Stimulated activated CD4-positive, alpha-beta T cell treated with anti-CD3 and anti-CD28 coated beads, Interleukin-15, amount 100 ng/mL, for 48 hours (primary cell): ENCODE measurements at regions not wholly inside any gene's neighbourhood (a gene's known extent, or its start where the extent isn't known, plus 50 kb on each side); places are given as distances from the start of the nearest gene placed in this dataset.
"Not testable (repeated sequence)": the region's sequence is repeated elsewhere in the genome, so short reads cannot be mapped to it uniquely, and the experiment has no call there.

Experiments used
- DNase-seq, 2 donors: peaks; one replicate each; pipeline ENCODE4 v3.0.0-alpha.2; 2020; ENCODE audit warnings: low read depth in 2 of 2

DNA sequence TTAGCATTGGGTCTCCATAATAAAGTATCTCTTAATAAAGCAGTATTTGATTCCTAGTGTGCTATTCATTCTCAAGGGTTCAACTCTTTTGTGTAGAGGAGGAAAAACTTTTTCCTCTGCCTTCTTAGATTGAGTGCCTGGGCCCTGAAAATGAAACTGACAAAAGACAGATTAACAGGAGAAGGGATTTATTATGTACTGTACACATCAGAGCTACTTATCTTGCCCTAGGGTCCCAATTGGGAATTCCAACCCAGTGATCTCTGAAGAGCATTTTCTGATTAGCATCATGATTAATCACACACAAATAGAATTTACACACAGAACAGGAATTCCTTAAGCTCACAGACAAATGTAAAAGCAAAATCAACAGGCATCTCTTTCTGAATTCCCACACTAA lies 128.9 kb downstream of the CD164 start:
- no peak for DNase-seq

DNA sequence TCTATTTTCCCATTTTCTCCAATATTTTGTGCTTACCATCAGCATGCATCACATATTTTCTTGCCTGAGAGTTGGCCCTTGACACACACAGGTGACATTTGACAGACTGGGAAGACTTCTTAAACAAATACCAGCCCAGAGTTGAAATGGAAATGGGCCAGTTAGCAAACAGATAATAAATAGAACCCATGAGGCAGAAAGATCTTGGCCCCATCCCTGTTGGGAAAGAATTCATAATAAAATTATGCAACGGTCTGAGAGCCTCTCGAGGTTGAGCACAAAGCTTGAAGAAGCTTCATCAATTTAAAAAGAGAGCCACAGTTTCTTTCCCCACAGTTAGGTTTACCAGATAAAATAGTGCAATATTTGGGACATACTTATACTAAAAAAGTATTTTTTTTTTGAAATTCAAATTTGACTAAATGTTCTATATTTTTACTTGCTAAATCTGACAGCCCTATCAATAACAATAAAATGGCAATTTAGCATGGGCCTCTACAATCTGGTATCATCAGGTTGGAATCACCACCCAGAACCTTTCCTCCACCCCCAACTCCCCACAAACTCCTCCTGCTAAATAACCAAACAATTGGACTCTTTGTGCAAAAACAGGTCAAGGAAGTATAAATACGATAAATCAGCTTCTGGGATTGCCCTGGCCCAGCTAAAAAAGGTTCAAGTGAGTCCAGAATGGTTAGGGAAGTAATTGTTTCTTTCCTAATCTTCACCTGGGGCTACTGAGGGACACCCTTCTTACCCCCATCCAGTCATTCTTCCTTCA lies 129.8 kb downstream of the CD164 start:
- no peak for DNase-seq

DNA sequence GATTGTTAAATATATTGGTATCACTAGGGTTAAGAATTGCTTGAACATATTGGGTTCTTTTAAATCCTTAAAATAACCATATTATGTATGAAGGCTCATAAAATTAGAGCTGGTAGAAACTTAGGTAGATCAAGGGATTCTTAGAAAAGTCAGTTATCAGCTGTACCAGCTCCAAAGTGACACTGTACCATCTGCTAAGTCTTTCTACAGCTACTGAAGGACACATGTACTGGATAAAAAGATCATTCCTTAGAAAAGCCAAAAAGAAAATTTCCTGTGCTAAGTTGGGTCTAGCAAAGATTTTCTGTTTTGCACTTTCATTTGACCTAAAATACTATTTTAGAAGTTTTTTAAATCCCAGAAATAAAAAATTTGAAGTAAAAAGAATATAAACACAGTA lies 130.4 kb downstream of the CD164 start:
- no peak for DNase-seq

DNA sequence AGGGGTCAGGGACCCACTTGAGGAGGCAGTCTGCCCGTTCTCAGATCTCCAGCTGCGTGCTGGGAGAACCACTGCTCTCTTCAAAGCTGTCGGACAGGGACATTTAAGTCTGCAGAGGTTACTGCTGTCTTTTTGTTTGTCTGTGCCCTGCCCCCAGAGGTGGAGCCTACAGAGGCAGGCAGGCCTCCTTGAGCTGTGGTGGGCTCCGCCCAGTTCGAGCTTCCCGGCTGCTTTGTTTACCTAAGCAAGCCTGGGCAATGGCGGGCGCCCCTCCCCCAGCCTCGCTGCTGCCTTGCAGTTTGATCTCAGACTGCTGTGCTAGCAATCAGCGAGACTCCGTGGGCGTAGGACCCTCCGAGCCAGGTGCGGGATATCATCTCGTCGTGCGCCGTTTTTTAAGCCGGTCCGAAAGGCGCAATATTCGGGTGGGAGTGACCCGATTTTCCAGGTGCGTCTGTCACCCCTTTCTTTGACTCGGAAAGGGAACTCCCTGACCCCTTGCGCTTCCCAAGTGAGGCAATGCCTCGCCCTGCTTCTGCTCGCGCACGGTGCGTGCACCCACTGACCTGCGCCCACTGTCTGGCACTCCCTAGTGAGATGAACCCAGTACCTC lies 131.6 kb downstream of the CD164 start:
- DNase-seq: not testable (repeated sequence)

DNA sequence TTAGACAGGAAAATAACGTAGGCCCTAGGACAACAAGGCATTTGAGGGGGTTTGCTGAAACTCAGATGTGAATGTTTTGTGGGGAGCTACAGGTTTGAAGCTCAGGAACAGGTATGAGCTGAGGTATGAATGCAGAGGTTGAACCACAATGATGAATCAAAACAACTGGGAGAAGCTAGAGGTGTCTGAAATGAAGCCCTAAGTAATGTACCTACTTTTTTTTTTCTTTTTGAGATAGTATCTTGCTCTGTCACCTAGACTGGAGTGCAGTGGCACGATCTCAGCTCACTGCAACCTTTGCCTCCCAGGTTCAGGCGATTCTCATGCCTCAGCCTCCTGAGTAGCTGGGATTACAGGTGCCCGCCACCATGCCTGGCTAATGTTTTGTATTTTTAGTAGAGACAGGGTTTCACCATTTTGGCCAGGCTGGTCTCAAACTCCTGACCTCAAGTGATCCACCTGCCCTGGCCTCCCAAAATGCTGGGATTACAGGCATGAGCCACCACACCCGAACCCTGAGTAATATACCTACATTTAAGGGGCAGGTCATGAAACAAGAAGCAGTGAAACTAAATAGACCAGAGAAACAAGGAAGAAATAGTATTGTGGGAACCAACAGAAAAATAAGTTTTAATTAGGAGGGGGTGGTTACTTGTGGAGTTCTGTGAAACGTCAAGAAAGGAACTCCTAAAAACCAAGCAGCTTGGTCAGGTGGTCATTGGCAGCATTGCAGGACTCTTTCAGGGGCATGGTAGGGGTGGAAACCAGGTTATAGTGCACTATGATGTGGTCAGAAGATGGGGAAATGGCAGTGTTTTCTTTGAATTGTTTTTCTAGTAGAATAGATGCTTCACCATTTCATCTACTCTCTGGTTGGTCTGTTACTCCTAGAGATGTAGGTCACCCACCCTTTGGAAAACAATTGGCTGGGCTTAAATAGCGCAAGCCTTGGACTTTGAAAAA lies 138.1 kb downstream of the CD164 start:
- DNase-seq: no peak

DNA sequence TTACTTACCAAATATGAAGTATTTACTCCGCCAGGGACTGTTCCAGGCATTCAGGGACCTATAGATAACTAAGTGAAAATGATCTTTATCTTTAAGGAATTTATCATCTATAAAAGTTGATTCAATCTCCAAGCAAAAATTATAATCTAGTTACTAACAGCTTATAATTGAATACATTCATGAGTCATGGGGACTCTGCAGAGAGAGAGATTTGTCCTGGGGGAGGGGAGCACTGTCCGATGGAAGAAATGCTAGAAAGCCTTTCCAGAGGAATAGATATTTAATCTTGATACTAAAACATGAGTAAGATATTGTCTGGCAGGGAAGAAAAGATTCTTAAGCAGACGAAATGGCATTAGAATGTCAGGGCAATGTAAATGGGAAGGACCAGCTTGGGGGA lies 139.3 kb downstream of the CD164 start:
- no peak for DNase-seq

DNA sequence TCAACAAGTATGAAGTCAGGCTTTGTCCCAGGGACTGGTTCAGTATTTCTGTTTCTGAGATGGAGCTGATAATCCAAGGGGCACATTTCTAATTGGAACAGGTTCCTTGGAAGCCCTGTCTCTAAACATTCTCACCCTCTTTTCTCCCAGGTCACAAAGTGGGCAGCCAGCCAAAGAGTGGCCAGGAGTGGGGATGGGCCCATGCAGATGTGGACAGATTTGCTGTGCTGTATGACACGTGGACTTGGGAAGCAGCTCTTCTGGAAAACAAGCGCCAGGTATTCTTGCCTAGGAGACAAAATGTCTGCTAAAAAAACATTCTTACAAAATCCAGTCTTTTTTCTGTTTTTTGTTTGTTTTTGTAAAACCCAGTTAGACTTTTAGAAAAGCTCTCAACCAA lies 140.2 kb downstream of the CD164 start:
- no peak for DNase-seq

DNA sequence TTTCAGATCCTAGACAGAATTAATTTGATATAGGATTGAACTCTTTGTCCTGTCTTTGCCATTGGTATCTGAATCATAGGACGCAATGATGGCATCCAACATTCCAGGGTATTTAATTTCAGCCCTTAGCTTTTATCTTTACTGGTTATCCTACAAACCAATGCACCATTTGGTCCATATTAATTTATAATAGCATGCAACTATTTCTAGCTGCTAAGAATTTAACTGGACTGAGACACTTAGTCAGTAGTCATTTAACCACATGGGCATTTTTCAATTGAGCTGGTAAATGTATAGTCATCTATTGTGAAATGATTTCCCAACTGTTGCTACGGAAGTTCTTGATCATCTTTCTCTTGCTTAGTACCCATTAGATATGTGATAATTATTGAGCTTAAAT lies 141.1 kb downstream of the CD164 start:
- DNase-seq: no peak

DNA sequence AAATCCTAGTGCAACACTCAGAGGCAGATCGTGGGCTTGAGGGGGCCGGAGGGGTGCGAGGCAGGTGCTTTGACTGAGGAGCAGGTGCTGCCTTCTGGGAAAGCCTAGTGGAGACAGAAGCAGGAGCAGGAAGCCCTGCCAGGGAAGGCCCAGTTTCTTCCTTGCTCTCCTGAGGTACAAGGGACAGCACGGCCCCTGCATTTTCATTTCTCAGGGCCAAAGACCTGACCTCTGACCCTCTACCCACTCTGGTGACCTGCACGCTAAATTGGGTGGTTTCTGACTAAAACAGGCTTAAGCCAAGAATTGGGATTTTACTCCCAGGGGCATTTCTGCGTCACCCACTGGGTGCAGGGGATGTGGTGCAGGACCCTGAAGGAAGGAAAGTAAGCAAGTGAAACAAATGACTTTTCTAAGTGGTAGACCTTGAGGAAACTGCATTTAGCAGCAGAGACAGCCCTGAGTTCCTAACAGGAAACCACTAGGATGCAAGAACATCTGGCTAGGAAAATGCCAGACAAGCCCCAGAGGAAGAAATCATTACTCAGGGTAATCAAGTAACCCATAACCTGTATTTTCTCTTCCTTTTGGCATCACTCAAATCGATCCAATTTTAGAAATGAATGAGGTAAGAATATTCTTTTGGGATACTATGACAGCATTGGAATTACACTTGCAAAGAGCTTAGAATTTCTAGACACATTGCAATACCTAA lies 141.7 kb downstream of the CD164 start:
- no peak for DNase-seq

DNA sequence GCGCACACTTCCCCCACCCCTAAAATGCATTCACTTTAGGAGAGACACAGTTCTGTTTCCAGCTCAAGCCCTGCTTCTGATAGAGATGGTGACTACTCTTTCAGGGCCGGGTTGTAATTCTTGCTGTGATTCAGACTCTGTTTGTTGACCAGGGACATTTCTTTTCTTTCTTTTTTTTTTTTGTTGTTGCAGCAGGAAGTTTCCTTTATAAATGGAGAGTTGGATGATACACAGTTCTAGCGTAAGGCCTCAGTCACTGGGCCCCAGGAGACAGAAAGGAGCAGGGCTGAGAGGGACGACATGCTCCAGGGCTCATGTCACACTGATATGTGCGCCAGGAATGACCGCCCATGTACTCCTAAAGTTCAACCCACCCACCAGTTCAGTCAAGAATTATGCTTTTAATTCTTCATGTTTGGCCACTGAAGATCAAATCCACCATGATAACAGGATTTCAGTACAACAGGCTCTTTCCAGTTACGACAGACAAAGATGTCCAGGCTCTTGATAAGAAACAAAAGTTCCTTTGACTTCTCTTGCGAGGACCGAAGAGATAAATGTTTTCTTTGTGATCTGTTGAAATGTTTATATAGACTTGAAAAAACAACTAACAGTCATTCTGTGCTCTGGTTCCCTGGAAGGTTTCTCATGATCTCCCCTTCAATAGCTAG lies 142.5 kb downstream of the CD164 start:
- no peak for DNase-seq

DNA sequence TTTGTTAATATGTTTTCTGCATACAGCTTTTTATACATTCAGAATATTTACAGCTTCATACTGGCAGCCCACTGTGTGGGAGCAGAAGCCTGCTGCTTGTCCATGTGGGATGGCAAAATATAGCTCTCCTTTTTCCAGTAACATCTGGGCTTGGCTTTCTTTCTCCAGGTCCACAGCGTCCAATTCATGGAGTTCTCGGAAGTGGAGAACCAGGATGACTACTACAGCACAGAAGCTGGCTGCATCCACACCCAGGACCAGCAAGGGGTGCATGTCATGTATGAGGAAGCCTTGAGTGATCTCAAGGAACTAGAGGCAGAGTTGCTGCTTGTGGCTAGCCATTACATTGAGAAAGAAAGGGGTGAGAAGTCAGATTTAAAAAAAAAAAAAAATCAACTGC lies 143.1 kb downstream of the CD164 start:
- DNase-seq: no peak

DNA sequence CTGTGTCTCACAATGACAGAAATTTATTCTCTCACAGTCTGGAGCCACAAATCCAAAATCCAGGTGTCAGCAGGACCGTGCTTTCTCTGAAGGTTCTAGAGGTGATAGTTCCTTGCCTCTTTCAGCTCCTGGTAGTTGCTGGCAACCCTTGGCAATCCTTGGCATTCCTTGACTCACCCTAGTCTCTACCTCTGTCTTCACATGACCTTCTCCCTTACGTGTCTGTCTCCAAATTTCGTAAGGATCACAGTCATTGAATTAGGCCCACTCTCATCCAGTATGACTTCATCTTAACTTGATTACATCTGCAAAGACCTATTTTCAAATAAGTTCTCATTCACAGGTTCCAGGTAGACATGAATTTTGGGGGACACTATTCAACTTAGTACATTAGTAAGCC lies 143.1 kb downstream of the CEP57L1 start:
- DNase-seq: no peak

DNA sequence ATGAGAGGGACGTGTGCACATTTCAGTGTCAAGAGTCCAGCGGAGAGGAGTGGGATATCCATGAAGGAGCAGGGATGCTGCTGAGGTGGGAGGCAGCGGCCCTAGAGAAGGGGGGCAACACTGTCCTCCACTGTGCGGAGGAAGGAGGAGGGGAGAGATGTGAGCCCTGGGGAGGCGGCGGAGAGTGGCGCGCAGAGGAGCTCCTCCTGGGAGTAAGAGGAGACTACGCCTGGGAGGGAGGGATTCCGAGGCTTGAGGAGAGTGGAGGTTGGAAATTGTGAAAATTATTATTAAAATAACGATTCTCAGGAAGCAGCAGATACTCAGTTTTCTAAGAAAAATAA lies 142.7 kb downstream of the CEP57L1 start:
- DNase-seq: no peak

DNA sequence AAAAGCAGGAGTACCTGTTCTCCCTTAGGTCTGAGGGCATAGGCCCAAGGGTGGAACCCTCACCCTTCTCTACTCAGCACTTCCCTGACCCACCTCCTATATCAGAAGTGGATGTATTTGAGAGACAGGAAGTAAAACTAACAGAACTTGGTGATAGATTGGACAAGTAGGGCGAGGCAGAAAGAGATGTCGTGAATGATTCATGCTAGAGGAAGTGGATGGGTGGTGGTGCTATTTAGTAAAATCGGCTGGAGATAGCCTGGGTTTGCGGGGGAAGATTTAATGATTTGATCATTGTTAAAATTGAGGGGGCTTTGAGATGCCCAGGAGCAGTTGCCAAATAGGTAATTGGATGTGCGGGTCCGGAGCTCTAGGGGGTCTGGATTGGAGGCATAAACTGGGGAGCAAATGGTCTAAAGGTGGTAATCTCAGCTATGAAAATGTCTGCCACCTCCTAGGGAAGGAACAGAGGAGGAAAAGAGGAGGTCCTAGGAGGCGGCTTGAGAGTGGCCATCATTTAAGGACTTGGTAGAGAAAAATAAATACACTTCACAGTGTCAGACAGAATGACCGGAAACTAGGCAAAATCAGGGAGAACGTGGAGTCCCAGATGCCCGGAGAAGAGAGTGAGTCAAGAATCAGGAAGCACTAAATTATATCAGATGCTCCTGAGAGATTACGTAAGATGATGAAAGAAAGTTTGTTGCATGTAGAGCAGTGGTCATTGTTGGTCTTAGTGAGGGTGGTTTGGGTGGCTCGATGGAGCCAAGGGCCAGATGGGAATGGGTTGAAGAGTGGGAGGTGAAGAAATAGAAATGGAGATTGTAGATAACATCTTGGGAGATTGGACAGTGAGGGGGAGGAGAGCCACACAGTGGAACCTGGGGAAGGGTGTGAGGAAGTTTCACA lies 142.0 kb downstream of the CEP57L1 start:
- no peak for DNase-seq

DNA sequence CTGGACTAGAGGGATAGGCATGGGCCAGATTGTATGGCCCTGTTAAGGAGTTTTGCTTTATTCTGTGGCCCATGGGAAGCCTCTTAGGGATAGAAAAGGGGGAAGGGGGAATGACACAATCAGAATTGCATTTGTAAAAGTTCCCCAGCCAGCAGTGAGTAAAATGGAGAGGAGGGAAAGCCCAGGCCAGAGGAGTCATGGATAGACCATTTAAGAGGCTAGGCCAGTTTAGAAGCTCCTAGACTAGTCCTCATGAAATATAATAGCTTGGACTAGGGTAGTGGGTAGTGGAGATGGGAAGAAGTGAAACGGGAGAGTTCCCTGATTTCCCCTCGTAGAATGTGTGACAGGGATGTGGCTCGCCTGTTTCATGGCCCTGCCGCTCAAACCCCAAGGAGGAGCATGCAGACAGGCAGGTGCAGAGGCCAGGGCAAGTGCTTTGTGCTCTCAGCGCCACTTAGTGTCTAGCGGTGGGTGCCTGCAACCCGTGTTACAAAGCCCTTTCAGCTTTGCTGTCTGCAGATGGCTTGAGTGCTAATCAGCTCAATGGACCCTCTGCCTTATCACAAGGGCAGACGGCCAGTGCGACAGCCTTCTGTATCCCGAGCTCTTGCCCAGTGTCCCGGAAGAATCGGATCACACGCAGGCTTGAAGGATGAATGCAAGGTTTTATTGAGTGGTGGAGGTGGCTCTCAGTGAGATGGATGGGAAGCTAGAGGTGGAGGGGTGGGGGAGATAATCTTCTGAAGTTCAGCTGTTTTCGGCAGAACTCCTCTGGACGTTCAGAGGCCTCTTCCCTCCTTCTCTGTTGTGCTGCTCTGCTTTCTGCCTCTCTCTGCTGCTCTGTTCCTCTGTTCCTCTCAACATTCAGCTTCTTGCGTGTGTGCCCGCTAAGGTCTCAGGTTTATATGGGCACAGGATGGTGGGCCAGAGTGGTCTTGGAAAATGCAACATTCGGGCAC lies 141.1 kb downstream of the CEP57L1 start:
- DNase-seq: peak; percentile 6 to 30

DNA sequence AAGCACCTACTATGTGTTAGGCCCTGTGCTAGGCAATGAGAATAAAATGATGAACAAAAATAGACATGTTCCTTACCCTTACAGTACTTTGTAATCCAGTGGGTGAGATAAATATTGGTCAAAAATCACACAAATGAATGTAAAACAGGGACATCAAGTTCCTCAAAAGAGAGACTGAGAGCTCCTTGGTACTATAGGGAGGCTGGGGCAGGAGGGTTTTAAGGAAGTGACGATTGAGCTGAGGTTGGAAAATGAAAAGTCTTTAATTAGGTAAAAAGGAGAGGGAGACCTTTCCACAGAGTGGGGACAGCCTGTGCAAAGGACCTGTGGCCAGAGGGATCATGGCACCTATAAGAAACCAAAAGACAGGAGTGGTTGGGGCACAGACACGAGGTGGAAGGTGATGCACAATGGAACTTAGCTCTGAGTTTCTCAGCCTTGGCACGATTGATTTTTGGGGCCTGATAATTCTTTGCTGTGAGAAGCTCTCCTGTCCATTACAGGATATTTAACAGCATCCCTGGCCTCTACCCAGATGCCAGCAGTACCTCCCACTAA lies 140.3 kb downstream of the CEP57L1 start:
- no peak for DNase-seq

DNA sequence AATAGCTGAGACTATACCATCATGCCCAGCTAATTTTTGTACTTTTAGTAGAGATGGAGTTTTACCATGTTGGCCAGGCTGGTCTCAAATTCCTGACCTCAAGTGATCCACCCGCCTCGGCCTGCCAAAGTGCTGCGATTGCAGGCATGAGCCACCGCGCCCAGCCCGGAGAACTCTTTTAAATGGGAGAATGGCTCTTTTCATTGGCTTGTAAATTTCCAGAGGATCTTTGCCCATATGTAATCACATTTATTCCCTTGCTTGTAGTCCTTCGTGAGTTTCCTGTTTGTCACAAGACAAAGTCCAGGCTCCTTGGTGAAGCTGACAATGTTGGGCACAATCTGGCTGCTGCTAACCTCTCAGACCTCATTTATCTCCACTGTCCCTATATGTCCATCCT lies 135.1 kb downstream of the CEP57L1 start:
- no peak for DNase-seq

DNA sequence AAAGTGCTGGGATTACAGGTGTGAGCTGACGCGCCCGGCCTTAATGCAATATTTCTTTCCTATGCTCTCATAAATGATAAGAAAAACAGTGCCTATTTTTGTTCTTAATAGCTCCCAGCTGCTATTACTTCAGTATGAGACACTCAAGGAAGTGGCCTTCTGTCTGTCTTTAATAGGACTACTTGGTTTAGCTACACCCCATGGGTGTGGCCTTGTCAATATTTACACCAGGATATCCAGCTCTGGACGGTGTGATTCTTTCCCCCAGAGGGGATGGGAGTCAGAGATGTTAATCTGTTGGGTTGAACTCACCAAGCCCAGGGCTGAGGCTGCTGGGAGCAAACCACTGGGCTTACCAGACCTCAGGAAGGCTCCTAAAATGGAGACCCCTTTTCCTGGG lies 134.2 kb downstream of the CEP57L1 start:
- no peak for DNase-seq

DNA sequence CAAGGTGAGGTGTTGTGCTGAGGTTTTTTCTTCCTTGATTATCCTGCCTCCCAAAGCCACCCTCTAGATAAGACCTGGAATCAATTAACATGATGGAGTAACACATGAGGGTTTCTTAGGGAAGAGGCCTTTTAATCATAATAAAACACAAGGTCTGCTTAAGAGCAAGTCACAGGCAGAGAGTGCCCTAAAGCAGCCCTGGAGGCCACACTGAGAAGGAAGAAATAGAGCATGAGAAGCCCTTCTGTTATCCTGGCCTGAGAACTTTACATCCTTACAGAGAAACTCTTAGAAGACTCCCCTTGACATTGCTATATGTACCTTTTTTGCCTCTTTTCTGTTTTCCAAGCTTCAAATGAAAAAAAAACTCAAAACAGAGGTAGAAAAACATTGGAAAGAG lies 132.3 kb downstream of the CEP57L1 start:
- no peak for DNase-seq
